ENCODE measurements at regions not wholly inside any gene's neighbourhood (a gene's known extent, or its start where the extent isn't known, plus 50 kb on each side); places are given as distances from the start of the nearest gene placed in this dataset.

DNA sequence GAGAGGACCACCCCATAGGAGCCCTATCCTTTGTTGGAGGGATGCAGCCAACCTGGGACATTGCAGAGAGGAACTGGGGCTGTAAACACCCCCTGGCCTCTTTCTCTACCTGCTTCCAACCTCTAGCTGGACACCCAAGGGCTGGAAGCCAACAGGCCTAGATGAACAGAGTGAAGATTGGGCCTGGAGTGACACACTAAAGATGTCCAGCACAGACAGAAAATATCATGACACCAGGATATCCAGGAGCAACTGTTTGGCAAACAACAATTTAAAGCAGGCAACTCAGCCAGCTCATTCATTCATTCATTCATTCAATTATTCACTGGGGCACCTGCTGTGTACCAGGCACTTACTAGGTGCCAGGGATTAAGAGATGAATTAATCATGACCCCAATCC lies 125.0 kb upstream of the NCOR2 start:
- TF ChIP-seq, protein P1, sequence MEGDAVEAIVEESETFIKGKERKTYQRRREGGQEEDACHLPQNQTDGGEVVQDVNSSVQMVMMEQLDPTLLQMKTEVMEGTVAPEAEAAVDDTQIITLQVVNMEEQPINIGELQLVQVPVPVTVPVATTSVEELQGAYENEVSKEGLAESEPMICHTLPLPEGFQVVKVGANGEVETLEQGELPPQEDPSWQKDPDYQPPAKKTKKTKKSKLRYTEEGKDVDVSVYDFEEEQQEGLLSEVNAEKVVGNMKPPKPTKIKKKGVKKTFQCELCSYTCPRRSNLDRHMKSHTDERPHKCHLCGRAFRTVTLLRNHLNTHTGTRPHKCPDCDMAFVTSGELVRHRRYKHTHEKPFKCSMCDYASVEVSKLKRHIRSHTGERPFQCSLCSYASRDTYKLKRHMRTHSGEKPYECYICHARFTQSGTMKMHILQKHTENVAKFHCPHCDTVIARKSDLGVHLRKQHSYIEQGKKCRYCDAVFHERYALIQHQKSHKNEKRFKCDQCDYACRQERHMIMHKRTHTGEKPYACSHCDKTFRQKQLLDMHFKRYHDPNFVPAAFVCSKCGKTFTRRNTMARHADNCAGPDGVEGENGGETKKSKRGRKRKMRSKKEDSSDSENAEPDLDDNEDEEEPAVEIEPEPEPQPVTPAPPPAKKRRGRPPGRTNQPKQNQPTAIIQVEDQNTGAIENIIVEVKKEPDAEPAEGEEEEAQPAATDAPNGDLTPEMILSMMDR (IDR thresholded peaks at IDR 0.05; ENCODE audit: insufficient read depth, low read length) = no peak
- TF ChIP-seq, protein P2, sequence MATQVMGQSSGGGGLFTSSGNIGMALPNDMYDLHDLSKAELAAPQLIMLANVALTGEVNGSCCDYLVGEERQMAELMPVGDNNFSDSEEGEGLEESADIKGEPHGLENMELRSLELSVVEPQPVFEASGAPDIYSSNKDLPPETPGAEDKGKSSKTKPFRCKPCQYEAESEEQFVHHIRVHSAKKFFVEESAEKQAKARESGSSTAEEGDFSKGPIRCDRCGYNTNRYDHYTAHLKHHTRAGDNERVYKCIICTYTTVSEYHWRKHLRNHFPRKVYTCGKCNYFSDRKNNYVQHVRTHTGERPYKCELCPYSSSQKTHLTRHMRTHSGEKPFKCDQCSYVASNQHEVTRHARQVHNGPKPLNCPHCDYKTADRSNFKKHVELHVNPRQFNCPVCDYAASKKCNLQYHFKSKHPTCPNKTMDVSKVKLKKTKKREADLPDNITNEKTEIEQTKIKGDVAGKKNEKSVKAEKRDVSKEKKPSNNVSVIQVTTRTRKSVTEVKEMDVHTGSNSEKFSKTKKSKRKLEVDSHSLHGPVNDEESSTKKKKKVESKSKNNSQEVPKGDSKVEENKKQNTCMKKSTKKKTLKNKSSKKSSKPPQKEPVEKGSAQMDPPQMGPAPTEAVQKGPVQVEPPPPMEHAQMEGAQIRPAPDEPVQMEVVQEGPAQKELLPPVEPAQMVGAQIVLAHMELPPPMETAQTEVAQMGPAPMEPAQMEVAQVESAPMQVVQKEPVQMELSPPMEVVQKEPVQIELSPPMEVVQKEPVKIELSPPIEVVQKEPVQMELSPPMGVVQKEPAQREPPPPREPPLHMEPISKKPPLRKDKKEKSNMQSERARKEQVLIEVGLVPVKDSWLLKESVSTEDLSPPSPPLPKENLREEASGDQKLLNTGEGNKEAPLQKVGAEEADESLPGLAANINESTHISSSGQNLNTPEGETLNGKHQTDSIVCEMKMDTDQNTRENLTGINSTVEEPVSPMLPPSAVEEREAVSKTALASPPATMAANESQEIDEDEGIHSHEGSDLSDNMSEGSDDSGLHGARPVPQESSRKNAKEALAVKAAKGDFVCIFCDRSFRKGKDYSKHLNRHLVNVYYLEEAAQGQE (IDR thresholded peaks at IDR 0.05; ENCODE audit: insufficient replicate concordance, low read depth) = no peak
- no peak for TF ChIP-seq SPI1 (IDR thresholded peaks at IDR 0.05; ENCODE audit: borderline replicate concordance, low read depth)
- TF ChIP-seq POLR2AphosphoS5 (IDR thresholded peaks at IDR 0.05; ENCODE audit: low read depth) = no peak
- no peak for TF ChIP-seq GABPA (IDR thresholded peaks at IDR 0.05; ENCODE audit: low read depth)
